ENCODE measurements at regions not wholly inside any gene's neighbourhood (a gene's known extent, or its start where the extent isn't known, plus 50 kb on each side); places are given as distances from the start of the nearest gene placed in this dataset.

- Mint-ChIP-seq H3K27me3 (ENCODE audit: insufficient read depth, unreplicated experiment) (peaks cover 10% of the 10 kb centered on the region), H3K4me3 (ENCODE audit: unreplicated experiment) (no peak overlapping the region), H3K4me1 (ENCODE audit: low read depth, unreplicated experiment) (no peaks in the 10 kb centered on the region), H3K27ac (ENCODE audit: unreplicated experiment) (no peak overlapping the region), H3K9me3 (ENCODE audit: unreplicated experiment) (peaks cover 6% of the 10 kb centered on the region), H3K36me3 (ENCODE audit: insufficient read depth, unreplicated experiment) (no peaks in the 10 kb centered on the region)
- H3K36me3 ChIP-seq (ENCODE audit: control insufficient read depth, insufficient read depth, low read length), result no peaks in the 10 kb centered on the region
- H3K4me1 ChIP-seq, result no peaks in the 10 kb centered on the region
- TF ChIP-seq, protein P1, sequence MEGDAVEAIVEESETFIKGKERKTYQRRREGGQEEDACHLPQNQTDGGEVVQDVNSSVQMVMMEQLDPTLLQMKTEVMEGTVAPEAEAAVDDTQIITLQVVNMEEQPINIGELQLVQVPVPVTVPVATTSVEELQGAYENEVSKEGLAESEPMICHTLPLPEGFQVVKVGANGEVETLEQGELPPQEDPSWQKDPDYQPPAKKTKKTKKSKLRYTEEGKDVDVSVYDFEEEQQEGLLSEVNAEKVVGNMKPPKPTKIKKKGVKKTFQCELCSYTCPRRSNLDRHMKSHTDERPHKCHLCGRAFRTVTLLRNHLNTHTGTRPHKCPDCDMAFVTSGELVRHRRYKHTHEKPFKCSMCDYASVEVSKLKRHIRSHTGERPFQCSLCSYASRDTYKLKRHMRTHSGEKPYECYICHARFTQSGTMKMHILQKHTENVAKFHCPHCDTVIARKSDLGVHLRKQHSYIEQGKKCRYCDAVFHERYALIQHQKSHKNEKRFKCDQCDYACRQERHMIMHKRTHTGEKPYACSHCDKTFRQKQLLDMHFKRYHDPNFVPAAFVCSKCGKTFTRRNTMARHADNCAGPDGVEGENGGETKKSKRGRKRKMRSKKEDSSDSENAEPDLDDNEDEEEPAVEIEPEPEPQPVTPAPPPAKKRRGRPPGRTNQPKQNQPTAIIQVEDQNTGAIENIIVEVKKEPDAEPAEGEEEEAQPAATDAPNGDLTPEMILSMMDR (IDR thresholded peaks at IDR 0.05; ENCODE audit: insufficient read depth in 1 of 2, low read depth in 1 of 2, low read length in 1 of 2, severe bottlenecking in 1 of 2, unreplicated experiment in 1 of 2), result no peak
- no TSS peak for BruUV-seq (replicated peaks)
- ChIA-PET POLR2A (no interaction called here), CTCF (no interaction called here)
- no peak for DNase-seq
- intact Hi-C loops (cut with micrococcal nuclease; ENCODE audit: unreplicated experiment), result no loop called here
- no peaks in the 10 kb centered on the region for H3K9me3 ChIP-seq
- no peak overlapping the region for H3K4me3 ChIP-seq (ENCODE audit: low read depth, low read length)
- no peaks in the 10 kb centered on the region for H3K27me3 ChIP-seq (replicated peaks; ENCODE audit: control insufficient read depth, insufficient read depth, low read length)
These were observed 486.7 kb upstream of the ADAMTS16 start for GRCh38 chr5:4653475-4653874.

GRCh38 chr5:4659851-4660250, 480.3 kb upstream of the ADAMTS16 start:
- no peaks in the 10 kb centered on the region for H3K27me3 ChIP-seq (replicated peaks; ENCODE audit: control insufficient read depth, insufficient read depth, low read length)
- H3K9me3 ChIP-seq, result no peaks in the 10 kb centered on the region
- no peak overlapping the region for H3K4me3 ChIP-seq (ENCODE audit: low read depth, low read length)
- no peaks in the 10 kb centered on the region for H3K4me1 ChIP-seq
- Mint-ChIP-seq H3K4me1 (ENCODE audit: low read depth, unreplicated experiment) (no peaks in the 10 kb centered on the region), H3K27me3 (ENCODE audit: insufficient read depth, unreplicated experiment) (peaks cover 10% of the 10 kb centered on the region), H3K27ac (ENCODE audit: unreplicated experiment) (no peak overlapping the region), H3K4me3 (ENCODE audit: unreplicated experiment) (no peak overlapping the region), H3K9me3 (ENCODE audit: unreplicated experiment) (peaks cover 9% of the 10 kb centered on the region), H3K36me3 (ENCODE audit: insufficient read depth, unreplicated experiment) (no peaks in the 10 kb centered on the region)
- H3K36me3 ChIP-seq (ENCODE audit: control insufficient read depth, insufficient read depth, low read length), result no peaks in the 10 kb centered on the region
- POLR2A ChIA-PET, result no interaction called here
- TF ChIP-seq, protein P1 (IDR thresholded peaks at IDR 0.05; ENCODE audit: insufficient read depth in 1 of 2, low read depth in 1 of 2, low read length in 1 of 2, severe bottlenecking in 1 of 2, unreplicated experiment in 1 of 2), result no peak
- BruUV-seq (replicated peaks), result no TSS peak
- no peak for DNase-seq
- intact Hi-C loops (cut with micrococcal nuclease; ENCODE audit: unreplicated experiment), result no loop called here
- CTCF ChIA-PET, result no interaction called here

GRCh38 chr5:4661326-4661725, 478.8 kb upstream of the ADAMTS16 start:
- no peaks in the 10 kb centered on the region for H3K4me1 Mint-ChIP-seq (ENCODE audit: low read depth, unreplicated experiment)
- Histone ChIP-seq H3K36me3 (ENCODE audit: control insufficient read depth, insufficient read depth, low read length) (no peaks in the 10 kb centered on the region), H3K4me3 (ENCODE audit: low read depth, low read length) (no peak overlapping the region), H3K9me3 (no peaks in the 10 kb centered on the region), H3K27me3 (replicated peaks; ENCODE audit: control insufficient read depth, insufficient read depth, low read length) (no peaks in the 10 kb centered on the region), H3K4me1 (no peaks in the 10 kb centered on the region)
- no peaks in the 10 kb centered on the region for H3K36me3 Mint-ChIP-seq (ENCODE audit: insufficient read depth, unreplicated experiment)
- no peak overlapping the region for H3K4me3 Mint-ChIP-seq (ENCODE audit: unreplicated experiment)
- H3K27ac Mint-ChIP-seq (ENCODE audit: unreplicated experiment), result no peak overlapping the region
- H3K27me3 Mint-ChIP-seq (ENCODE audit: insufficient read depth, unreplicated experiment), result peaks cover 10% of the 10 kb centered on the region
- ChIA-PET POLR2A (no interaction called here), CTCF (no interaction called here)
- intact Hi-C loops (cut with micrococcal nuclease; ENCODE audit: unreplicated experiment), result no loop called here
- no peak for DNase-seq
- no TSS peak for BruUV-seq (replicated peaks)
- H3K9me3 Mint-ChIP-seq (ENCODE audit: unreplicated experiment), result peaks cover 9% of the 10 kb centered on the region
- TF ChIP-seq, protein P1 (IDR thresholded peaks at IDR 0.05; ENCODE audit: insufficient read depth in 1 of 2, low read depth in 1 of 2, low read length in 1 of 2, severe bottlenecking in 1 of 2, unreplicated experiment in 1 of 2), result no peak

Data from Caco-2 (cell line).